ENCODE measurements at regions not wholly inside any gene's neighbourhood (a gene's known extent, or its start where the extent isn't known, plus 50 kb on each side); places are given as distances from the start of the nearest gene placed in this dataset.

- TF ChIP-seq CTCF (IDR thresholded peaks at IDR 0.05) = no peak
- no peak for TF ChIP-seq POLR2A (IDR thresholded peaks at IDR 0.05)
Measured at GRCh38 chr1:221170171-221170570, 290.9 kb downstream of the HLX start.

Measured in body of pancreas (tissue), 4 donors.